Nephron (organoid): ENCODE measurements at regions not wholly inside any gene's neighbourhood (a gene's known extent, or its start where the extent isn't known, plus 50 kb on each side); places are given as distances from the start of the nearest gene placed in this dataset.

ENCODE experiments used
- H3K27ac Mint-ChIP-seq, 3 experiments: 2 replicates each; pipeline ENCODE4 v1.8.0; 2020; ENCODE audit warnings: mixed read lengths in 3 of 3, mild to moderate bottlenecking in 2 of 3, moderate library complexity in 1 of 3
- H3K27me3 Mint-ChIP-seq: 2 replicates; pipeline ENCODE4 v1.8.0; 2021; ENCODE audit warnings: low read depth, mild to moderate bottlenecking, moderate library complexity, mixed read lengths
- H3K36me3 Mint-ChIP-seq: 2 replicates; pipeline ENCODE4 v1.8.0; 2020; ENCODE audit warnings: low read depth, mixed read lengths
- H3K4me1 Mint-ChIP-seq: 2 replicates; pipeline ENCODE4 v1.8.0; 2020; ENCODE audit warnings: mixed read lengths
- H3K4me3 Mint-ChIP-seq, 3 experiments: 2 replicates each; pipeline ENCODE4 v1.8.0; 2020; ENCODE audit warnings: mild to moderate bottlenecking in 3 of 3, mixed read lengths in 3 of 3, moderate library complexity in 2 of 3
- H3K9me3 Mint-ChIP-seq: 2 replicates; pipeline ENCODE4 v1.8.0; 2020; ENCODE audit warnings: mixed read lengths
- TF ChIP-seq, protein P1 (sequence below), 3 experiments: fragments of 200-600 bp; sonication (generic); IDR thresholded peaks; one replicate each; pipeline ENCODE4 v1.5.0; 2021; ENCODE audit warnings: antibody characterized with exemption in 3 of 3; ENCODE audit not compliant: unreplicated experiment in 3 of 3

DNA sequence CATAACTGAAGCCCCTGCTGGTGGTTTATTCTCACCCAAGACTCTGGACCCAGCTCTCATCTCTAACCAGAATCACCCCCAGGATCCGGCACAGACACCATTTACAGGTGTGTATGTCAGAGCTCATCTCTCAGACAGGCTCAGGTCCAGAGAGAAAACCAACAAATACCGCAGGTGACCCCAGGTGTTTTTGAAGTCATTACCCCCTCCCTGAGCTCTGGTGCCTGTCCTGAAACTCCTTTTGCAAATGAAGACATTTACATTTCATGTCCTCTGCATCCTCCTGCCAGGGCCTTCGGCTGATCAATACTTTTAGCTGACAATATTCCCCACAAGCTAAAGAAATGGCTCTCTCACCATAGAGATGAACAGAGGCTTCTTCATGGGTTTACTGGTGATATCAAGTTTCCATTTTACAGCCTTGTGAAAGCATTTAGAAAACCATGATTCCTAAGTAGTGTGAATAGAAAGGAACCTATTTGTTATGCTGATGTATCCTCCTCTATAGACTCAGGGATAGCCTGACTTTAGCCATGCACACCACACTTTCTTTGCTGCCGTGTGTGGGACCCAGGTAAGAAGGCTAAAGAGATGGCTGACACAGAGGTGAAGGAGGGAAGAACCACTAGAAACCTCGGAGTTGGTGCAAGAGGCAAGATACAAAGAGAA, 131.3 kb downstream of the KCTD15 start:
- no peaks in the 10 kb centered on the region for H3K4me1 Mint-ChIP-seq
- peaks cover 14% of the 10 kb centered on the region for H3K27me3 Mint-ChIP-seq
- TF ChIP-seq, protein P1, sequence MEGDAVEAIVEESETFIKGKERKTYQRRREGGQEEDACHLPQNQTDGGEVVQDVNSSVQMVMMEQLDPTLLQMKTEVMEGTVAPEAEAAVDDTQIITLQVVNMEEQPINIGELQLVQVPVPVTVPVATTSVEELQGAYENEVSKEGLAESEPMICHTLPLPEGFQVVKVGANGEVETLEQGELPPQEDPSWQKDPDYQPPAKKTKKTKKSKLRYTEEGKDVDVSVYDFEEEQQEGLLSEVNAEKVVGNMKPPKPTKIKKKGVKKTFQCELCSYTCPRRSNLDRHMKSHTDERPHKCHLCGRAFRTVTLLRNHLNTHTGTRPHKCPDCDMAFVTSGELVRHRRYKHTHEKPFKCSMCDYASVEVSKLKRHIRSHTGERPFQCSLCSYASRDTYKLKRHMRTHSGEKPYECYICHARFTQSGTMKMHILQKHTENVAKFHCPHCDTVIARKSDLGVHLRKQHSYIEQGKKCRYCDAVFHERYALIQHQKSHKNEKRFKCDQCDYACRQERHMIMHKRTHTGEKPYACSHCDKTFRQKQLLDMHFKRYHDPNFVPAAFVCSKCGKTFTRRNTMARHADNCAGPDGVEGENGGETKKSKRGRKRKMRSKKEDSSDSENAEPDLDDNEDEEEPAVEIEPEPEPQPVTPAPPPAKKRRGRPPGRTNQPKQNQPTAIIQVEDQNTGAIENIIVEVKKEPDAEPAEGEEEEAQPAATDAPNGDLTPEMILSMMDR (IDR thresholded peaks at IDR 0.05; ENCODE audit: unreplicated experiment in 3 of 3): no peak
- no peaks in the 10 kb centered on the region for H3K9me3 Mint-ChIP-seq
- H3K27ac Mint-ChIP-seq: no peak overlapping the region
- no peak overlapping the region for H3K4me3 Mint-ChIP-seq
- H3K36me3 Mint-ChIP-seq: no peaks in the 10 kb centered on the region

GRCh38 chr19:33928458-33928950, 131.8 kb downstream of the KCTD15 start:
- Mint-ChIP-seq H3K9me3 (no peaks in the 10 kb centered on the region), H3K27me3 (peaks cover 18% of the 10 kb centered on the region), H3K36me3 (no peaks in the 10 kb centered on the region), H3K27ac (no peak overlapping the region), H3K4me1 (no peaks in the 10 kb centered on the region), H3K4me3 (no peak overlapping the region)
- TF ChIP-seq, protein P1 (IDR thresholded peaks at IDR 0.05; ENCODE audit: unreplicated experiment in 3 of 3): no peak

DNA sequence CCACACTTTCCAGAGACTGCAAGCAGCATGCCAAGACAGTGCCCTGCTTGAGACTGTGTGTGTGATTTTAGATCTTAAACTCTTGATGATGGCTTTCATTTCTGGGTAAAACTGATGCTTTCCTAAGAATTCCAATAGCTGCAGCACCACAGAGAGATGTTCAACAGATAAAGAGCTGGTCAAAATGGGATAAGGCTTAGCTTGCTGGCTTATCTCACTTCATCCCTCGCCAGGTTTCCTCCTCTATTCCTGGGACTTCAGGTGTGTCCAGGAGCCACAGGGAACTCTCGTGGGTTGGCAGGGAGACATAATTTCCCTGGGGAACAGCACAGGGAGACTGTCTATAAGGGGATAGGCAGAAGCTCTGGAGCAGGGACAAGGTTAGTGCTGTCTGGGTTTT, 137.3 kb downstream of the KCTD15 start:
- peaks cover 14% of the 10 kb centered on the region for H3K9me3 Mint-ChIP-seq
- H3K36me3 Mint-ChIP-seq: no peaks in the 10 kb centered on the region
- TF ChIP-seq, protein P1 (IDR thresholded peaks at IDR 0.05; ENCODE audit: unreplicated experiment in 3 of 3): no peak

GRCh38 chr19:33938821-33939220, 142.2 kb downstream of the KCTD15 start:
- Mint-ChIP-seq H3K9me3 (peaks cover 11% of the 10 kb centered on the region), H3K4me1 (no peaks in the 10 kb centered on the region), H3K27ac (no peak overlapping the region), H3K4me3 (no peak overlapping the region), H3K36me3 (no peaks in the 10 kb centered on the region), H3K27me3 (peaks cover 6% of the 10 kb centered on the region)
- TF ChIP-seq, protein P1 (IDR thresholded peaks at IDR 0.05; ENCODE audit: unreplicated experiment in 3 of 3): no peak

More for the DNA sequence above, 137.3 kb downstream of the KCTD15 start:
- Mint-ChIP-seq H3K27me3 (peaks cover 17% of the 10 kb centered on the region), H3K4me1 (no peaks in the 10 kb centered on the region), H3K27ac (no peak overlapping the region), H3K4me3 (no peak overlapping the region)

DNA sequence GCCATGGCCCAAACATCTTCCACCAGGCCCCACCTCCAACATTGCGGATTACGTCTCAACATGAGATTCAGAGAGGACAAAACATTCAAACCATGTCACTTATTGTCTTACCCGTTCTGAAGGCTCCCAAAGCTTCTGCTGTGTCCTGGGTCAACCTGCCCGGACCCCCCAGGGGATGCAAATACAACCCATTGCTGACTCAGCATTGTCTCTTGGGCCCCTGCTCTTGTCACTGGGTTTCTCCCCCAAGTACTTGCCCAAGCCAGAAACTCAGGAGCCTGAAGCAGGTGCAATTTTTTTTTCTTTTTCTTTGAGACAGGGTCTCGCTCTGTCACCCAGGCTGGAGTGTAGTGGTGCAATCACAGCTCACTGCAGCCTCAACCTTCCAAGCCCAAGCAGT, 144.5 kb downstream of the KCTD15 start:
- H3K9me3 Mint-ChIP-seq: no peaks in the 10 kb centered on the region
- H3K27me3 Mint-ChIP-seq: peaks cover 3% of the 10 kb centered on the region
- TF ChIP-seq, protein P1 (IDR thresholded peaks at IDR 0.05; ENCODE audit: unreplicated experiment in 3 of 3): no peak
- H3K4me3 Mint-ChIP-seq: no peak overlapping the region
- H3K36me3 Mint-ChIP-seq: no peaks in the 10 kb centered on the region
- no peaks in the 10 kb centered on the region for H3K4me1 Mint-ChIP-seq
- H3K27ac Mint-ChIP-seq: no peak overlapping the region
